GM18511 (cell line): ENCODE measurements at regions not wholly inside any gene's neighbourhood (a gene's known extent, or its start where the extent isn't known, plus 50 kb on each side); places are given as distances from the start of the nearest gene placed in this dataset.
"Not testable (repeated sequence)": the region's sequence is repeated elsewhere in the genome, so short reads cannot be mapped to it uniquely, and the experiment has no call there.

Experiments
- ATAC-seq: cut with Tn5 transposase; IDR thresholded peaks from one replicate; pipeline ENCODE4 v1.9.1; 2021; ENCODE audit warnings: mild to moderate bottlenecking, moderate library complexity; ENCODE audit not compliant: unreplicated experiment

GRCh38 chr2:149892563-149892962 lies 305.0 kb upstream of the MMADHC start:
- no peak for ATAC-seq

GRCh38 chr2:149885946-149886345 lies 298.4 kb upstream of the MMADHC start:
- ATAC-seq = no peak

GRCh38 chr2:149885468-149885867 lies 297.9 kb upstream of the MMADHC start:
- no peak for ATAC-seq

GRCh38 chr2:149884871-149885270 lies 297.3 kb upstream of the MMADHC start:
- no peak for ATAC-seq

- ATAC-seq = no peak
These were observed 290.3 kb upstream of the MMADHC start for GRCh38 chr2:149877913-149878312.

GRCh38 chr2:149877074-149877473 lies 289.5 kb upstream of the MMADHC start:
- ATAC-seq = no peak

- no peak for ATAC-seq
These were observed 286.4 kb upstream of the MMADHC start for GRCh38 chr2:149873936-149874335.

GRCh38 chr2:149872638-149873150 lies 285.1 kb upstream of the MMADHC start:
- ATAC-seq = no peak

- ATAC-seq = no peak
These were observed 284.5 kb upstream of the MMADHC start for GRCh38 chr2:149872041-149872440.

- ATAC-seq = no peak
These were observed 283.7 kb upstream of the MMADHC start for GRCh38 chr2:149871091-149871885.

GRCh38 chr2:149863227-149863626 lies 275.7 kb upstream of the MMADHC start:
- ATAC-seq = no peak

- no peak for ATAC-seq
These were observed 273.5 kb upstream of the MMADHC start for GRCh38 chr2:149861034-149861433.

GRCh38 chr2:149860276-149860921 lies 272.8 kb upstream of the MMADHC start:
- ATAC-seq = no peak

GRCh38 chr2:149858901-149859634 lies 271.5 kb upstream of the MMADHC start:
- ATAC-seq = no peak

- ATAC-seq = no peak
These were observed 270.6 kb upstream of the MMADHC start for GRCh38 chr2:149858216-149858615.

- no peak for ATAC-seq
These were observed 269.8 kb upstream of the MMADHC start for GRCh38 chr2:149857344-149857743.

- not testable (repeated sequence) for ATAC-seq
These were observed 268.3 kb upstream of the MMADHC start for GRCh38 chr2:149855859-149856258.

- no peak for ATAC-seq
These were observed 262.0 kb upstream of the MMADHC start for GRCh38 chr2:149849591-149849990.

GRCh38 chr2:149849136-149849535 lies 261.6 kb upstream of the MMADHC start:
- ATAC-seq = no peak

- ATAC-seq = no peak
These were observed 253.8 kb upstream of the MMADHC start for GRCh38 chr2:149841396-149841795.

GRCh38 chr2:149832324-149832723 lies 244.7 kb upstream of the MMADHC start:
- no peak for ATAC-seq
